ENCODE measurements at regions not wholly inside any gene's neighbourhood (a gene's known extent, or its start where the extent isn't known, plus 50 kb on each side); places are given as distances from the start of the nearest gene placed in this dataset.

- no peak overlapping the region for H3K4me3 ChIP-seq (ENCODE audit: low read depth, low read length)
- TF ChIP-seq CTCF (conservative IDR thresholded peaks at IDR 0.05; ENCODE audit: low read depth, low read length): no peak
- no peak for DNase-seq (ENCODE audit: low read depth)
Measured at GRCh38 chr4:19686456-19686855, 565.2 kb upstream of the SLIT2 start.

GRCh38 chr4:19684084-19684483 lies 567.6 kb upstream of the SLIT2 start:
- DNase-seq (ENCODE audit: low read depth): no peak
- no peak for TF ChIP-seq CTCF (conservative IDR thresholded peaks at IDR 0.05; ENCODE audit: low read depth, low read length)
- H3K4me3 ChIP-seq (ENCODE audit: low read depth, low read length): no peak overlapping the region

- DNase-seq (ENCODE audit: low read depth): no peak
- no peak for TF ChIP-seq CTCF (conservative IDR thresholded peaks at IDR 0.05; ENCODE audit: low read depth, low read length)
- H3K4me3 ChIP-seq (ENCODE audit: low read depth, low read length): no peak overlapping the region
Measured at GRCh38 chr4:19683426-19683825, 568.3 kb upstream of the SLIT2 start.

- no peak for DNase-seq (ENCODE audit: low read depth)
- H3K4me3 ChIP-seq (ENCODE audit: low read depth, low read length): no peak overlapping the region
- no peak for TF ChIP-seq CTCF (conservative IDR thresholded peaks at IDR 0.05; ENCODE audit: low read depth, low read length)
Measured at GRCh38 chr4:19677211-19677610, 574.5 kb upstream of the SLIT2 start.

GRCh38 chr4:19675172-19675811 lies 576.4 kb upstream of the SLIT2 start:
- no peak for DNase-seq (ENCODE audit: low read depth)
- no peak for TF ChIP-seq CTCF (conservative IDR thresholded peaks at IDR 0.05; ENCODE audit: low read depth, low read length)
- H3K4me3 ChIP-seq (ENCODE audit: low read depth, low read length): no peak overlapping the region

- no peak overlapping the region for H3K4me3 ChIP-seq (ENCODE audit: low read depth, low read length)
- TF ChIP-seq CTCF (conservative IDR thresholded peaks at IDR 0.05; ENCODE audit: low read depth, low read length): no peak
- DNase-seq (ENCODE audit: low read depth): peak; percentile 27
Measured at GRCh38 chr4:19659101-19659500, 592.6 kb upstream of the SLIT2 start.

GRCh38 chr4:19657856-19658255 lies 593.8 kb upstream of the SLIT2 start:
- no peak for DNase-seq (ENCODE audit: low read depth)
- H3K4me3 ChIP-seq (ENCODE audit: low read depth, low read length): no peak overlapping the region
- no peak for TF ChIP-seq CTCF (conservative IDR thresholded peaks at IDR 0.05; ENCODE audit: low read depth, low read length)
